ENCODE measurements at regions not wholly inside any gene's neighbourhood (a gene's known extent, or its start where the extent isn't known, plus 50 kb on each side); places are given as distances from the start of the nearest gene placed in this dataset.

DNA sequence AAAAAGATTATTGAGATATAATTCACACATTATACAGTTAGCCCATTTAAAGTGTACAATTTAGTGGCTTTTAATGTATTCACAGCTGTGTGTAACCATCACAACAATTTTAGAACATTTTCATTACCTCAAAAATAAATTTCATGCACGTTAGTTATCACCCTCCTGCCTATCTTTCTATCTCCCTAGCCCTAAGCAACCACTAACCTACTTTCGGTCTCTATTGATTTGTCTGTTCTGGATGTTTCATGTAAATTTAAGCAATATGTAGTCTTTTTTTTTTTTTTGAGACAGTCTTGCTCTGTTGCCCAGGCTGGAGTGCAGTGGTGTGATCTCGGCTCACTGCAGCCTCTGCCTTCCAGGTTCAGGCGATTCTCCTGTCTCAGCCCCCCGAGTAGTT, 439.4 kb downstream of the PCNX1 start:
- Histone ChIP-seq H3K9me3 (no peaks in the 10 kb centered on the region), H3K4me1 (no peaks in the 10 kb centered on the region), H3K4me3 (no peak overlapping the region), H3K36me3 (no peaks in the 10 kb centered on the region), H3K27ac (no peak overlapping the region), H3K27me3 (no peaks in the 10 kb centered on the region)
- TF ChIP-seq, protein P1, sequence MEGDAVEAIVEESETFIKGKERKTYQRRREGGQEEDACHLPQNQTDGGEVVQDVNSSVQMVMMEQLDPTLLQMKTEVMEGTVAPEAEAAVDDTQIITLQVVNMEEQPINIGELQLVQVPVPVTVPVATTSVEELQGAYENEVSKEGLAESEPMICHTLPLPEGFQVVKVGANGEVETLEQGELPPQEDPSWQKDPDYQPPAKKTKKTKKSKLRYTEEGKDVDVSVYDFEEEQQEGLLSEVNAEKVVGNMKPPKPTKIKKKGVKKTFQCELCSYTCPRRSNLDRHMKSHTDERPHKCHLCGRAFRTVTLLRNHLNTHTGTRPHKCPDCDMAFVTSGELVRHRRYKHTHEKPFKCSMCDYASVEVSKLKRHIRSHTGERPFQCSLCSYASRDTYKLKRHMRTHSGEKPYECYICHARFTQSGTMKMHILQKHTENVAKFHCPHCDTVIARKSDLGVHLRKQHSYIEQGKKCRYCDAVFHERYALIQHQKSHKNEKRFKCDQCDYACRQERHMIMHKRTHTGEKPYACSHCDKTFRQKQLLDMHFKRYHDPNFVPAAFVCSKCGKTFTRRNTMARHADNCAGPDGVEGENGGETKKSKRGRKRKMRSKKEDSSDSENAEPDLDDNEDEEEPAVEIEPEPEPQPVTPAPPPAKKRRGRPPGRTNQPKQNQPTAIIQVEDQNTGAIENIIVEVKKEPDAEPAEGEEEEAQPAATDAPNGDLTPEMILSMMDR (IDR thresholded peaks at IDR 0.05), result no peak
- no peak for TF ChIP-seq POLR2A (IDR thresholded peaks at IDR 0.05)
- intact Hi-C loops (cut with DNase I; ENCODE audit: low total_unique reads), result no loop called here
- no peak for DNase-seq

DNA sequence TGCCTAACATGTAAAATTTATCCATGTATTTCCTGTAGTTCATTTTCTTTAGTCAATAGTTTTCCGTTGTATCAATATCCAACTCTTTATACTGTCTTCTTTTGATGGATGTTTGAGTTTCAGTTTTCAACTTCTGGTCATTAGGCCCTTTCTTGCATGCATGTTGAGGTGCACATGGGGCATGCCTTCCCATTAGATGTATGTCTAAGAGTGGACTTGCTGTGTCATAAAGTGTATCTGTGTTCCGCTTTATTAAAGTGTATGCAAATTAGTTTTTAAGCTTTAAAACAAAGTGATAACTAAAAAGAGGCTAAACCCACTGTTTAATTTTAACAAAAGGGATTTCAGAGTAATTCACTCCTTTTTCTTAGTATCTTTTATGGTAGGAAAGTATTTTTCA, 441.1 kb downstream of the PCNX1 start:
- Histone ChIP-seq H3K4me1 (no peaks in the 10 kb centered on the region), H3K36me3 (no peaks in the 10 kb centered on the region), H3K27me3 (no peaks in the 10 kb centered on the region), H3K4me3 (no peak overlapping the region), H3K27ac (no peak overlapping the region), H3K9me3 (no peaks in the 10 kb centered on the region)
- intact Hi-C loops (cut with DNase I; ENCODE audit: low total_unique reads), result no loop called here
- DNase-seq, result no peak
- TF ChIP-seq, protein P1 (IDR thresholded peaks at IDR 0.05), result no peak

DNA sequence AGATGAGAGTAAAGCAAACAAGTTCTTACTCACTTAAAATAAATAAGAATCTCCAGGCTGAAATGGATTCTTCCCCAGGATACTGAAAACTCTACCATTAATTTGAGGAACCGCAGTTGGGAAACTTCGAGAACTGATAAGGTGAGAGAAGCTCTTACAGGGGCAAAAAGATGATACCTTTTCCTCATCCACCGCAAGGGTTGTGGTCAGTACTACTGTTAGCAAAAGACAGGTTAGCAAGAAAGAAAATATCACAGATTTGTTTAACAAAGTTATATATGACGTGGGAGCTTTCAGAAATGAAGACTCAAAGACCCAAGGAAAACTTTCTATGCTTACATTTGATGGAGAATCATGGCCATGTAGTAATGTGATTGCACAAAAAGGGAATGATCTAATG, 441.6 kb downstream of the PCNX1 start:
- H3K27ac ChIP-seq, result no peak overlapping the region
- intact Hi-C loops (cut with DNase I; ENCODE audit: low total_unique reads), result no loop called here

DNA sequence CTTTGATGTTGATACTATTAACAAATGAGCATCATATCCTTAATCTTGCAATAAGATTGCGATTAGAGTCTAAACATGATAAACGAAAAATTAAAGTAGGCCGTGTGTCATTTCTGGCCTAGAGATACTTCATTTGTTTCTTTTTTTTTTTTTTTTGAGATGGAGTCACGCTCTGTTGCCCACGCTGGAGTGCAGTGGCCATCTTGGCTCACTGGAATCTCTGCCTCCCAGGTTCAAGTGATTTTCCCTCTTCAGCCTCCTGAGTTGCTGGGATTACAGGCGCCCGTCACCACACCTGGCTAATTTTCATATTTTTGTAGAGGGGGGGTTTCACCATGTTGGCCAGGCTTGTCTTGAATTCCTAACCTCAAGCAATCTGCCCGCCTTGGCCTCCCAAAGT, 446.9 kb downstream of the PCNX1 start:
- Histone ChIP-seq H3K4me1 (no peaks in the 10 kb centered on the region), H3K27ac (no peak overlapping the region)

More for the DNA sequence above, 441.6 kb downstream of the PCNX1 start:
- Histone ChIP-seq H3K4me3 (no peak overlapping the region), H3K9me3 (no peaks in the 10 kb centered on the region), H3K36me3 (no peaks in the 10 kb centered on the region), H3K27me3 (no peaks in the 10 kb centered on the region), H3K4me1 (no peaks in the 10 kb centered on the region)
- TF ChIP-seq POLR2A (IDR thresholded peaks at IDR 0.05), result no peak
- TF ChIP-seq, protein P1 (IDR thresholded peaks at IDR 0.05), result no peak
- DNase-seq, result no peak

DNA sequence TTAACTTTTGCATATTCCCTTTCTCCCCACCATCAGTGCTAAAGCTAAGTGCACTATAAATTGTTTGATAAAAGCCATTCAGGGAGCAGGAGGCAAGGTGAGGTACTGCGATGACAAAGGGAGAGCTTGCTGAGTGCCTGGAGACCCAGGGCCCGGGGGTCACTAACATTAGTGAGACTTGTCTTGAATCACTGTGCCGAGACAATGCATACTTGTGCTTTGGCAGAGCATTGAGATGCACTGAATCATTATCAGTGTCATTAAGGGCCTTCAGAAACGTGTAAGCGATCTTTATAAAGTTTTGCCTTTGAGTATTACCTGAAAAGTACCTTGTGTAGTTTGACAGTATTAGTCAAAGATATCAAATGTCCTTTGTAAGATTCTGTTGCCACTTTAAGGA, 447.5 kb downstream of the PCNX1 start:
- Histone ChIP-seq H3K36me3 (no peaks in the 10 kb centered on the region), H3K9me3 (no peaks in the 10 kb centered on the region), H3K4me1 (no peaks in the 10 kb centered on the region), H3K27me3 (no peaks in the 10 kb centered on the region), H3K4me3 (no peak overlapping the region), H3K27ac (peak overlapping the region in 1 of 2 donors; percentile 49)
- intact Hi-C loops (cut with DNase I; ENCODE audit: low total_unique reads), result no loop called here
- TF ChIP-seq POLR2A (IDR thresholded peaks at IDR 0.05), result no peak
- TF ChIP-seq, protein P1 (IDR thresholded peaks at IDR 0.05), result no peak
- DNase-seq, result no peak

More for the DNA sequence above, 446.9 kb downstream of the PCNX1 start:
- no peaks in the 10 kb centered on the region for H3K36me3 ChIP-seq
- no peaks in the 10 kb centered on the region for H3K27me3 ChIP-seq
- TF ChIP-seq POLR2A (IDR thresholded peaks at IDR 0.05), result no peak
- TF ChIP-seq, protein P1 (IDR thresholded peaks at IDR 0.05), result no peak
- intact Hi-C loops (cut with DNase I; ENCODE audit: low total_unique reads), result no loop called here
- H3K4me3 ChIP-seq, result no peak overlapping the region
- no peak for DNase-seq
- H3K9me3 ChIP-seq, result no peaks in the 10 kb centered on the region

Data from uterus (tissue), 3 donors.